HG03139 (cell line): ENCODE measurements at regions not wholly inside any gene's neighbourhood (a gene's known extent, or its start where the extent isn't known, plus 50 kb on each side); places are given as distances from the start of the nearest gene placed in this dataset.
"Not testable (repeated sequence)": the region's sequence is repeated elsewhere in the genome, so short reads cannot be mapped to it uniquely, and the experiment has no call there.

Experiments
- ATAC-seq: cut with Tn5 transposase; IDR thresholded peaks from one replicate; pipeline ENCODE4 v1.9.1; 2021; ENCODE audit not compliant: unreplicated experiment

- no peak for ATAC-seq
Measured at GRCh38 chr6:165012183-165012582, 297.2 kb downstream of the C6orf118 start.

- ATAC-seq = no peak
Measured at GRCh38 chr6:165010556-165011535, 298.6 kb downstream of the C6orf118 start.

- ATAC-seq = no peak
Measured at GRCh38 chr6:165008971-165009370, 300.4 kb downstream of the C6orf118 start.

GRCh38 chr6:165002866-165003265 is 306.5 kb downstream of the C6orf118 start:
- ATAC-seq = no peak

GRCh38 chr6:165002358-165002757 is 307.0 kb downstream of the C6orf118 start:
- no peak for ATAC-seq

- no peak for ATAC-seq
Measured at GRCh38 chr6:165001502-165002157, 307.8 kb downstream of the C6orf118 start.

GRCh38 chr6:164998297-164998696 is 311.1 kb downstream of the C6orf118 start:
- ATAC-seq = no peak

- ATAC-seq = no peak
Measured at GRCh38 chr6:164996838-164997237, 312.6 kb downstream of the C6orf118 start.

GRCh38 chr6:164991573-164991972 is 317.8 kb downstream of the C6orf118 start:
- ATAC-seq = no peak

- ATAC-seq = no peak
Measured at GRCh38 chr6:164990901-164991300, 318.5 kb downstream of the C6orf118 start.

- ATAC-seq = no peak
Measured at GRCh38 chr6:164982389-164982788, 327.0 kb downstream of the C6orf118 start.

- ATAC-seq = no peak
Measured at GRCh38 chr6:164967102-164967501, 342.3 kb downstream of the C6orf118 start.

- ATAC-seq = no peak
Measured at GRCh38 chr6:164962805-164963204, 346.6 kb downstream of the C6orf118 start.

GRCh38 chr6:164947164-164947563 is 362.2 kb downstream of the C6orf118 start:
- ATAC-seq = no peak

GRCh38 chr6:164942271-164942670 is 367.1 kb downstream of the C6orf118 start:
- ATAC-seq = no peak

GRCh38 chr6:164933238-164933794 is 376.1 kb downstream of the C6orf118 start:
- not testable (repeated sequence) for ATAC-seq

- no peak for ATAC-seq
Measured at GRCh38 chr6:164929408-164929977, 379.9 kb downstream of the C6orf118 start.

- ATAC-seq = no peak
Measured at GRCh38 chr6:164928728-164929407, 380.5 kb downstream of the C6orf118 start.

- ATAC-seq = no peak
Measured at GRCh38 chr6:164928057-164928727, 381.2 kb downstream of the C6orf118 start.
